ENCODE measurements at regions not wholly inside any gene's neighbourhood (a gene's known extent, or its start where the extent isn't known, plus 50 kb on each side); places are given as distances from the start of the nearest gene placed in this dataset.

GRCh38 chr3:73796382-73796781 lies 171.6 kb upstream of the PDZRN3 start:
- DNase-seq (ENCODE audit: low spot score): no peak

- DNase-seq (ENCODE audit: low spot score): no peak
Measured at GRCh38 chr3:73791356-73791755, 166.6 kb upstream of the PDZRN3 start.

- DNase-seq (ENCODE audit: low spot score): no peak
Measured at GRCh38 chr3:73789825-73790444, 165.2 kb upstream of the PDZRN3 start.

- DNase-seq (ENCODE audit: low spot score): no peak
Measured at GRCh38 chr3:73787620-73788019, 162.9 kb upstream of the PDZRN3 start.

GRCh38 chr3:73786998-73787397 lies 162.3 kb upstream of the PDZRN3 start:
- no peak for DNase-seq (ENCODE audit: low spot score)

- no peak for DNase-seq (ENCODE audit: low spot score)
Measured at GRCh38 chr3:73786321-73786807, 161.6 kb upstream of the PDZRN3 start.

- no peak for DNase-seq (ENCODE audit: low spot score)
Measured at GRCh38 chr3:73784686-73785392, 160.1 kb upstream of the PDZRN3 start.

GRCh38 chr3:73783811-73784210 lies 159.1 kb upstream of the PDZRN3 start:
- DNase-seq (ENCODE audit: low spot score): no peak

GRCh38 chr3:73781541-73781940 lies 156.8 kb upstream of the PDZRN3 start:
- no peak for DNase-seq (ENCODE audit: low spot score)

GRCh38 chr3:73774645-73775044 lies 149.9 kb upstream of the PDZRN3 start:
- DNase-seq (ENCODE audit: low spot score): no peak

GRCh38 chr3:73773233-73773632 lies 148.5 kb upstream of the PDZRN3 start:
- no peak for DNase-seq (ENCODE audit: low spot score)

- DNase-seq (ENCODE audit: low spot score): no peak
Measured at GRCh38 chr3:73772076-73772886, 147.5 kb upstream of the PDZRN3 start.

GRCh38 chr3:73768524-73769308 lies 144.0 kb upstream of the PDZRN3 start:
- no peak for DNase-seq (ENCODE audit: low spot score)

- DNase-seq (ENCODE audit: low spot score): no peak
Measured at GRCh38 chr3:73766599-73767381, 142.0 kb upstream of the PDZRN3 start.

GRCh38 chr3:73765878-73766545 lies 141.3 kb upstream of the PDZRN3 start:
- DNase-seq (ENCODE audit: low spot score): no peak

GRCh38 chr3:73762855-73763254 lies 138.1 kb upstream of the PDZRN3 start:
- no peak for DNase-seq (ENCODE audit: low spot score)

GRCh38 chr3:73759297-73759711 lies 134.6 kb upstream of the PDZRN3 start:
- DNase-seq (ENCODE audit: low spot score): no peak

GRCh38 chr3:73757536-73757935 lies 132.8 kb upstream of the PDZRN3 start:
- no peak for DNase-seq (ENCODE audit: low spot score)

- DNase-seq (ENCODE audit: low spot score): no peak
Measured at GRCh38 chr3:73753985-73754384, 129.2 kb upstream of the PDZRN3 start.

- DNase-seq (ENCODE audit: low spot score): no peak
Measured at GRCh38 chr3:73752338-73752737, 127.6 kb upstream of the PDZRN3 start.

GRCh38 chr3:73746623-73747022 lies 121.9 kb upstream of the PDZRN3 start:
- no peak for DNase-seq (ENCODE audit: low spot score)
